Fibroblast of lung (primary cell): ENCODE measurements at regions not wholly inside any gene's neighbourhood (a gene's known extent, or its start where the extent isn't known, plus 50 kb on each side); places are given as distances from the start of the nearest gene placed in this dataset.

Experiments
- DNase-seq, 2 donors: peaks; one replicate each; pipeline versions ENCODE4 v3.0.0 to v3.0.0-alpha.2; 2010; ENCODE audit warnings: low read depth in 2 of 2
- H2AFZ ChIP-seq: 2 replicates; pipeline ENCODE4 v1.5.1; 2012; ENCODE audit warnings: low read length, control low read depth, inconsistent platforms
- H3K27ac ChIP-seq: 2 replicates; pipeline ENCODE4 v1.5.1; 2011; ENCODE audit warnings: low read length, control low read depth; ENCODE audit not compliant: insufficient read depth
- H3K27me3 ChIP-seq: 2 replicates; pipeline ENCODE4 v1.5.1; 2011; ENCODE audit warnings: mild to moderate bottlenecking, low read length; ENCODE audit not compliant: control insufficient read depth, insufficient read depth
- H3K36me3 ChIP-seq: 2 replicates; pipeline ENCODE4 v1.5.1; 2011; ENCODE audit warnings: low read length; ENCODE audit not compliant: control insufficient read depth, insufficient read depth
- H3K4me1 ChIP-seq: 2 replicates; pipeline ENCODE4 v1.5.1; 2011; ENCODE audit warnings: low read length; ENCODE audit not compliant: control insufficient read depth, insufficient read depth; ENCODE audit errors: extremely low read depth
- H3K4me2 ChIP-seq: 2 replicates; pipeline ENCODE4 v1.5.1; 2011; ENCODE audit warnings: low read length, control low read depth; ENCODE audit not compliant: insufficient read depth; ENCODE audit errors: extremely low read depth
- H3K4me3 ChIP-seq, 4 experiments: fragments of 200-600 bp in 1 of 4; sonication (generic) in 1 of 4; replicated peaks in 1 of 4; 2 replicates each; pipeline ENCODE4 v1.5.1; 2011 to 2016; ENCODE audit warnings: low read length in 4 of 4, low read depth in 3 of 4, mild to moderate bottlenecking in 3 of 4, control low read depth in 2 of 4, inconsistent platforms in 1 of 4, mixed read lengths in 1 of 4; ENCODE audit not compliant: insufficient read depth in 1 of 4; ENCODE audit errors: control extremely low read depth in 1 of 4
- H3K79me2 ChIP-seq: 2 replicates; pipeline ENCODE4 v1.5.1; 2012; ENCODE audit warnings: mild to moderate bottlenecking, low read length, inconsistent platforms; ENCODE audit not compliant: control insufficient read depth, insufficient read depth
- H3K9ac ChIP-seq: 2 replicates; pipeline ENCODE4 v1.5.1; 2011; ENCODE audit warnings: mild to moderate bottlenecking, low read length, control low read depth; ENCODE audit not compliant: insufficient read depth
- H3K9me3 ChIP-seq: 2 replicates; pipeline ENCODE4 v1.5.1; 2012; ENCODE audit warnings: low read depth, low read length; ENCODE audit not compliant: control insufficient read depth, insufficient read depth
- H4K20me1 ChIP-seq: 2 replicates; pipeline ENCODE4 v1.5.1; 2011; ENCODE audit warnings: low read length; ENCODE audit not compliant: control insufficient read depth, insufficient read depth; ENCODE audit errors: extremely low read depth
- CTCF ChIP-seq, 2 donors: IDR thresholded peaks in 1 of 2; conservative IDR thresholded peaks in 1 of 2; 1 replicate in 1 of 2; 2 replicates in 1 of 2; pipeline ENCODE4 v1.5.1; 2011 to 2012; ENCODE audit warnings: low read length in 2 of 2, control low read depth in 1 of 2, inconsistent platforms in 1 of 2, low read depth in 1 of 2, mild to moderate bottlenecking in 1 of 2
- EZH2 ChIP-seq: IDR thresholded peaks from 2 replicates; pipeline ENCODE4 v1.5.1; 2012; ENCODE audit warnings: low read length, control low read depth, mild to moderate bottlenecking; ENCODE audit errors: missing control alignments

GRCh38 chr1:105556266-105556665, 1500.2 kb upstream of the PRMT6 start:
- Histone ChIP-seq H3K4me3 (no peak overlapping the region), H3K4me2 (no peak overlapping the region), H3K79me2 (no peaks in the 10 kb centered on the region), H4K20me1 (no peaks in the 10 kb centered on the region), H3K27ac (no peak overlapping the region), H3K36me3 (no peaks in the 10 kb centered on the region), H3K4me1 (no peaks in the 10 kb centered on the region), H3K27me3 (no peaks in the 10 kb centered on the region), H3K9me3 (no peaks in the 10 kb centered on the region), H3K9ac (no peak overlapping the region), H2AFZ (no peak overlapping the region)
- TF ChIP-seq EZH2 (no peak), CTCF (conservative IDR thresholded peaks at IDR 0.05 in 1 of 2, IDR thresholded peaks at IDR 0.05 in 1 of 2; ENCODE audit: low read depth in 1 of 2, low read length in 2 of 2) (no peak)
- no peak for DNase-seq

GRCh38 chr1:105558023-105558422, 1498.5 kb upstream of the PRMT6 start:
- Histone ChIP-seq H3K79me2 (no peaks in the 10 kb centered on the region), H4K20me1 (no peaks in the 10 kb centered on the region), H3K4me2 (no peak overlapping the region), H3K27me3 (no peaks in the 10 kb centered on the region), H2AFZ (no peak overlapping the region), H3K9me3 (no peaks in the 10 kb centered on the region), H3K9ac (no peak overlapping the region), H3K36me3 (no peaks in the 10 kb centered on the region), H3K27ac (no peak overlapping the region), H3K4me3 (no peak overlapping the region), H3K4me1 (no peaks in the 10 kb centered on the region)
- DNase-seq, result no peak
- no peak for TF ChIP-seq EZH2
- no peak for TF ChIP-seq CTCF (conservative IDR thresholded peaks at IDR 0.05 in 1 of 2, IDR thresholded peaks at IDR 0.05 in 1 of 2; ENCODE audit: low read depth in 1 of 2, low read length in 2 of 2)

GRCh38 chr1:105565006-105565405, 1491.5 kb upstream of the PRMT6 start:
- Histone ChIP-seq H3K9me3 (no peaks in the 10 kb centered on the region), H4K20me1 (no peaks in the 10 kb centered on the region), H3K27me3 (no peaks in the 10 kb centered on the region), H3K9ac (no peak overlapping the region), H2AFZ (no peak overlapping the region), H3K27ac (no peak overlapping the region), H3K36me3 (no peaks in the 10 kb centered on the region), H3K79me2 (no peaks in the 10 kb centered on the region), H3K4me3 (no peak overlapping the region), H3K4me2 (no peak overlapping the region), H3K4me1 (no peaks in the 10 kb centered on the region)
- DNase-seq, result no peak
- no peak for TF ChIP-seq EZH2
- no peak for TF ChIP-seq CTCF (conservative IDR thresholded peaks at IDR 0.05 in 1 of 2, IDR thresholded peaks at IDR 0.05 in 1 of 2; ENCODE audit: low read depth in 1 of 2, low read length in 2 of 2)
